Stimulated activated naive CD4-positive, alpha-beta T cell treated with Interleukin-2 at 50 U/mL for 16 hours (primary cell): ENCODE measurements at regions not wholly inside any gene's neighbourhood (a gene's known extent, or its start where the extent isn't known, plus 50 kb on each side); places are given as distances from the start of the nearest gene placed in this dataset.

Experiments
- DNase-seq: peaks from one replicate; lab custom pipeline; 2025; lab: John Stamatoyannopoulos, UW

DNA sequence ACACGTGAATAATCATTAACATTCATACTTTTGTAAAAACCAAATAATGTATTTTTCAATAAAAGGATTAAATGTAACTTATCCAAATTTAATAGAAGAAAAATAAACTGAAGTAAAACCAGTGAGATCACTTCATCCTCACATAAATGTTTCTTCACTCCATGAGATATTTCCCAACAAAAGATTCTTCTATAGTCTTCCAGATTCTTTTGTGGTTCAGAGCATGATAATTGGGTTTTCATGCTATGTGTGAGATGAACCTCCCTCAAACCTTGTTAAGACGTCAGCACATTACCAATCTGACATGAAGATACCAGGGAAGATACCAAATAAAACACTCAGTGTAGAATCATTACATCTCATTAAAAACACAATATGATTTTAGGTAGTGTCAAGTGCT, 62.9 kb upstream of the OXGR1 start:
- no peak for DNase-seq

DNA sequence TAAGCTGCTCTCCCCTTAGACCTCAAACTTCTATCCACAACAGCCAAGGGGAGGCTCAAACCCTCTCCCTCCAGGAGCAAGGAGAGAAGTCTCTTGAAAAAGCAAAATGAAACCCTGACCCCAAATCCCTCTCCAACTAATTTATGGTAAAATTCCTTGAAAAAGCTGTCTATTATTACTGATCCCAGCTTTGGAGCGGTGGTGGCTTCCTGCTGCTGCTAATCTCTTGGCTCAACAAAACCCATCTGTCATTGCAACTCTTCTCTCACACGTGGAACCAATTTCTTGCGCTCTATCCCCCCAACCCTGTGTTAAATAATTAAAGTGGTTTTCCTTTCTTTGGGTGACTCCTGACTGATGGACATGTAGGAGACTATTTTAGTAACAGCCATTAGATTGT, 64.1 kb upstream of the OXGR1 start:
- no peak for DNase-seq

DNA sequence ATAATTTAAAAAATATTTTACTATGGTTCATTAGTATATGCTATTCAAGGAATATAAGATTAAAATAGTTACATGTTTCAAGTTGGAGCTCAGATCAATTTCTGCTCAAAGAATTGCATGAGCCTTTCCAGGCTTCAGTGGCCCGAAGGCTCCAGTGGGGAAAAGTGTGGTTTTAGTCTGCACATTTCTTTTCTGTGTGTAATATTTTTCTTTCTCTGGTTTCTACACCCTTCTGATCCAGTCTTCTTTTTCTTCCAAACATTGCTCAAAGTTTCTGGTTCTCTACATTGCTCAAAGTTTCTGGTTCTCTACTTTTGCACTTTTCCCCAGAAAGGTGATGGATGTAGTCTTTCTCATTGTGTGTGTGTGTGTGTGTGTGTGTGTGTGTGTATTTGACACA, 64.7 kb upstream of the OXGR1 start:
- no peak for DNase-seq

DNA sequence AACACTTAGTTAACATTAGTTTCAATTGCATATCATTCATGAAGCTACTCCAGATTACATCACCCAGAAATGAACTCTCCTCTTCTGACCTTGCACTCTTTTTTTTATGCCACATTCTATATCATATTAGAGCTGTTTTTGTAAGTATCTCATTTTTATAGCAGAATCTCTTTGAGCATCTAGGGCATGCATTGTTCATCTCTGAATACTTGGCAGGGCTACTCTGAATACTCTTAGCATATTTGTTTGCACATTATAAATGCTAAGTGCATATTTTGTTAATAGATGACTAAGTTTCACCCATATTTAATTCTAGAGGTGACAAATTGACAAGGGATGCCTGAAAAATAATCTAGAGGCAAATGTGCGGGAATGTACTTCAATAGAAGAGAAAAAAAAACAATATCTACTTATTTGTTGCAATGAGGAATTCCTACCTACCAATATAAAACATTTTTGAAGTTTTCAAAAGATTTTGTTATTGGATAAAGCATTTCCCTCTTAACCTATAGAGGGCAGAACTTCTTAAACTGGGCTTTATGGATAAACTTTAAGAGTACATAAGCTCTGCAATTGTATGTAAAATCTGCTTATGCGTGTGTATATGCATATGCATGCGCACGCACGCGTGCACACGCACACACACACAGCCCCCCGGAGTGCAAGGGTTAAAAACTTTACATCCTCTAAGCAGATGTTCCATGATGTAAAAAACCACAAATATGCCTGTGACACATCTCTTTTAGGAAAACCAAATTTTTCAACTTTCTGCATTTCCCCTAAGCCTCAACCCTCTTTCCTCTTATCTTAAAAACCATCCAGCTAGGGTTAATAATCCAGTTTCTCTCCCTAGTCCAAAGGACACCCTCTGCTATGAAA, 73.0 kb upstream of the OXGR1 start:
- DNase-seq, result no peak

DNA sequence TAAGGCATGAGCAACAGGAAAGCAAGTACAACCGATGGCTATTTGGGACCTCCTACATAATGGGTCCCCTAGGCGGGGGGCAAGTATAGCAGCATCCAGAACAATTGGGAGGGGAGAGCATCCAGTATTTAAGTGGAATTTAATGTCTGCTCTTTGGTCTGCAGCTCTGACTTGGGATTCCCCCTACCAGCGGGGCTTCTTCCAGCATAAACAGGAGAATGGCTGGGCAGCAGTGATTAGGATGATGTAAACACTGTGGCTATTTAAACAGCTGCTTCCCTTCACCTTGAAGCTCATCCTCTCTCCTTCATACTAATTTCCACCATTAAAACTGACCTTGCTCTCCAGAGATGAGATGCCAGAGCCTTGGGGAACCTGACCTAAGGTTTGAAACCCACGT, 73.9 kb upstream of the OXGR1 start:
- DNase-seq, result no peak

DNA sequence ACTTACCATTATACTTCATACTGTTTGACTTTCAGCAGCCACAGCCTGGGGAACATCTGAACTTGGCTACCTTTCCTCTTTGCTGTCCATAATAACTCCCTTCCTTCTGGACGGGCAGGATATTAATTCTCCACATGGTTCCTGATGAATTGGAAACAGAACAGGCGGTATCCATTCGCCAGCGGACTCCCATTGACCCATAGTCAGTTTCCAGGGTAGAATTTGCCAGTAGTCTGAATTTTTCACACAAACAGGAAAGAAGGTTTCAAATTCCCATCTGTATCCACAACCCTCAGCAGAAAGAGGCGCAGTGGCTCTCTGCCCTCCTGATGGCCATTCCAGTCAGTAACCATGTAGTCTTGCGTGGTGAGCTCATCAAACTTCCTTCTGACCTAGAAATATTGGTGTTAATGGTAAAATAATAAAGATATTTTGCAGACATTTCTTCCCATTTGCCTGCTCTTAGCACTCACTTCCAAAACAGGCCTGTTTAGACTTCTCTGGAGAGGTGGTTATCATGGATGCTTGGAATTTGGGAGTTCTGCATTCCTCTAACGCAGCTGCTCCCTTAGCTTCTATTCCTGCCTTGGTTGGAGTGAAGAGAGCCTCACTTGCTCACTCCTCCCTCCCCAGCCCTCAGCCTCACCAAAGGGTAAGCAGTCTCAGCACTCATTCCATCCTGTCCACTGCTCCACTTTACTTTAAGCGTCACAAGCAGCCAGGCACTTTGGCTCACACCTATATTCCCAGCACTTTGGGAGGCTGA, 75.0 kb upstream of the OXGR1 start:
- no peak for DNase-seq

DNA sequence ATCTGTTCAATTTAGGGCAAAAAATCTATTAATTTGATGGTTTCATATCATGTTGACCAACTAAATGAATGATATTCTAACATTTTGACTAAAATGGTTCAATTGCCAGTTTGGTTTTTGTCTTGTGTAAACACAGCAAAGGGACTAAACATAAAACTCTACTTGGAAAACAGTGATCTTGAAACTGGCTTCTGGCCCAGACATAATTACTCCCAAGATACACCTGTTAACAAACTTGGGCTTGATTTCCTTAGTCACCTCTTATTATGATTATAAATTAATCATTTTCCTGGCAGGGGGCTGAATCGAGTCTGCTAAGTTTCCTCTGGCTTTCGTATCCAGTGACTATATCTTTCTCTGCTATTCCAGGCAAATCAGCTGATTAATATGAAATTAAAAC, 78.0 kb upstream of the OXGR1 start:
- no peak for DNase-seq

DNA sequence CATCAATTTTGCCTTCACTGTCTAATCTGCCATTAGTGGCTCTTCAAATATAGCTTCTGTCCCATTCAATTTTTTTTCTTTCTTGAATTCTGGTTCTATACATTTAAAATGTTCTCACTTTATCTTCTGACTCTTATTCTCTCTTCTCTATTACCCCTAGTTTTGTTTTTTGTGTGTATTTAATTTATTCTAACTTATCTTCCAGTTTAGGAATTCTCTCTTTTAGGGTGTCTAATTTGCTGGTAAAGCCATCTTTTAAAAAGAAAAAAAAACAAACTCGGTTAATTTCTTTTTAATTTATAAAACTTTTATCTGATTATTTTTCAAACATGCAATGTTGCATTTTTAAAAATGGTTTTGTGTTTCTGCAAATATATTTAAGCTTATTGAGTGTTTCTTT, 80.3 kb upstream of the OXGR1 start:
- no peak for DNase-seq

DNA sequence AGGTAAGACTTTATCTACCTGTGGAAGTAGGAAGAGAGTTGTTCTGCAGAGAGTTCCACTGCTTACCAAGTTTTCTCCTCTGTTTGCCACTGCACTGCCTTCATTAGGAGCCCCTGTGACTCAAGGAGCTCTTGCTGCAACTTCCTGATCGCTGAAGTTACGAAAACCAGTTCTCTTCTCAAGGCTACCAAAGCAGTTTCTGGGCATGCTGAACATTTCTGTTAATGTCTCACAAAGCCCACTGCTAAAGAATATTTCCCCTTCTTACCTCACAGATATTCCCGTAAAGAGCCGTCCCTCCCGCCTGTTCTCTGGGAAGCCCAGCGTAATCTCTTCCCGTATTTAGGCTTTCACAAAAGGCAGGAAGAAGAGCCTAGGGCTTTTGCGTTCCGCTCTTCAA, 82.6 kb upstream of the OXGR1 start:
- no peak for DNase-seq

DNA sequence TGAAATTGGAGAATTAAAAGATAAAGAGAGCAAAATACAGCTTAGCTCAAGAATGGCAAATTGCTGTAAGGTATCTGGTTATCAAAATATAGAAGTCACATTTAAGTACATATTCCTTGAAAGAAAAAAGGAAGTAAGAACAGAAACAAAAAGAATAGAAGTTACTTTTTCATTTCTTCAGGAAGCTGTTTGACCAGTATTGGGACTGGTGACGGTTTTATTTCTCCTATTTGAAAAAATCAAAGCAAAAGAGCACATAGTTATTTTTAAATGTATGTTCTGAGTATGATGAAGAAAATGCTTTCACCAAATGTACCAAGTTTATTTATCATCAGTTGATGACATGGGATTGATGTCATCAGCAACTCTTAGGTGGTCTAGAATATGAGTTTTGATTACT, 83.1 kb upstream of the OXGR1 start:
- no peak for DNase-seq

DNA sequence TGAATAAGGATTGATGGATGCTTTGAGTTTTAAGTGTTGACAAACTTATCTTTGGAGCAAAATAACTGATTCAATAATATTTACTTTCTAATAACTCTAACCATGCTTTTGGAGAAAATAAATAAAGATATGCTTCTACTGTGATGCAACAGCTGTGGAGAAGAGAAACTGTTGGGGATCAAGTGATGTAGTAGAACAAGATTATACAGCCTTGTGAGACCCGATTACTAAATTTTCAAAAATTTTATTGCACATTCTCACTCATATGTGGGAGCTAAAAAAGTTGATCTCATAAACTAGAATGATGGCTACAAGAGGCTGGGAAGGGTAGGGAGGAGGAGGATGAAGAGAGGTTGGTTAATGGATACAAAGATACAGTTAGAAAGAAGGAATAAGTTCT, 85.5 kb upstream of the OXGR1 start:
- DNase-seq, result no peak

DNA sequence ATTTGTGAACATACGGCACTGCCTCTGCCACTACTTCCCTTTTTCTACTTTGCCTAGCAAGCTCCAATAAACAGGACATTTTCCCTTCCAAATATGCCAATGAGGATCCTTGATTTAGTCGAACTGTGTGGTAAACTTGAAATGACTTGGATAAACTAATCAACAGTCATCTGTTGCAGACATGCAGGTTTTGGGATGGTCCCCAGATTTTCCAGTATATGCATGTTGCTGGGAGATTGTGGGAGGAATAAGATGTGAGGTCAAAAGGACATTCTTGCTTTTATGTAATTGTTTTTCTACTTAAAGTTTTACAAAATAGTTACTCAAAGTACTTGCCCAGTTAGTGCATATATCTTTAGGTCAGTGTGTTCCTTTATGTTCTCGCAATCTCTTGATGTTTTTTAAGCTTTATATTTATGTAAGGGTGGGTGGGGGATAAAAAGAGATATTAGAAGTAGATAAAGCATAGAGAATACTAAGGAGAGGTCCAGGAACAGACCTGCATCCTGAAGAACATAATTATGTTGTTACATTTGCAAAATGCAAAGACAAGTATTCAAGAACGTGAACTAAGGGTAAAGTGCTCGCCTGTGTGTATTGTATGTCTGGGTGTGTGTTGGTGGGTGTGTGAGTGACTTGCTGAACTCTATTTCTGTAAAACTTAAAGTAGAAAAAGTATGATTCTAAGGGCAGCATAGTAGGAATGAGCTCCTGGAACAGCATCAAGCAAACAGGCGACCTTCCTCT, 88.4 kb upstream of the OXGR1 start:
- no peak for DNase-seq

DNA sequence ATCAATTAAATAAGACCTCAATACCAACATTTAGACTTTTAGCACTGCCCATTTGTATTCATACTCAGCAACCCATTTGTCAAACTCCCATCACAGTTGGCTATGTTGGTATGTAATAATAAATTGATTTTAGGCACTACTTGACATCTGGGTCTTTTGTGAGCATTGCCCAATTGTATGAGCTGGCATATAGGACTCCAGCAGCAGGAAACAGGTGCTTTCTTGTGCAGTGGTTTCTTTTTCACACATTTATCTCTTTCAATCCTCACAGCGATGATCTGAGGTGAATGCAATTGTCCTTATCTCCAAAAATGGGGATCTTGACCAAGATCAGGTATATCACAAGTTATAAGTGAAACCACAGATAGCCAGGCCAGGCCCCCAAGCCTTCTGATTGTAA, 96.9 kb upstream of the OXGR1 start:
- no peak for DNase-seq

DNA sequence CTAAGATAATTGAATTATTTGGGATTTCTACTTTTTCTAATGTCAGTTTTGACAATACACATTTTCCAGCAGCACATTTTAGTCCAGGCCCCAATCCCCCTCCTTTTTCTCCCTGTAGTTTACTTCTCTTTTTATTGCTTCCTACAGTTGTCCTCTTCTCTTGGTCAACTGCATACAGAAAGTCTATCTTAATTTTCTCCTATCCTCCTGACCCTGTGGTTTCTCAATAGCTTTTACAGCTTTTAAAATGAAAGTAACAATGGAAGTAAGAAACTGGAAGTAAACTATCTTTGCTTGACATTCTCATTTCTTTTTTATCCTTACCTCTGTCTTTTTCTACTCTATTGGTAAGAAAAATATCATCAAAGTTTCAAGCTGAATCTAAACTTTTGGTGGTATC, 106.5 kb upstream of the OXGR1 start:
- DNase-seq, result no peak

DNA sequence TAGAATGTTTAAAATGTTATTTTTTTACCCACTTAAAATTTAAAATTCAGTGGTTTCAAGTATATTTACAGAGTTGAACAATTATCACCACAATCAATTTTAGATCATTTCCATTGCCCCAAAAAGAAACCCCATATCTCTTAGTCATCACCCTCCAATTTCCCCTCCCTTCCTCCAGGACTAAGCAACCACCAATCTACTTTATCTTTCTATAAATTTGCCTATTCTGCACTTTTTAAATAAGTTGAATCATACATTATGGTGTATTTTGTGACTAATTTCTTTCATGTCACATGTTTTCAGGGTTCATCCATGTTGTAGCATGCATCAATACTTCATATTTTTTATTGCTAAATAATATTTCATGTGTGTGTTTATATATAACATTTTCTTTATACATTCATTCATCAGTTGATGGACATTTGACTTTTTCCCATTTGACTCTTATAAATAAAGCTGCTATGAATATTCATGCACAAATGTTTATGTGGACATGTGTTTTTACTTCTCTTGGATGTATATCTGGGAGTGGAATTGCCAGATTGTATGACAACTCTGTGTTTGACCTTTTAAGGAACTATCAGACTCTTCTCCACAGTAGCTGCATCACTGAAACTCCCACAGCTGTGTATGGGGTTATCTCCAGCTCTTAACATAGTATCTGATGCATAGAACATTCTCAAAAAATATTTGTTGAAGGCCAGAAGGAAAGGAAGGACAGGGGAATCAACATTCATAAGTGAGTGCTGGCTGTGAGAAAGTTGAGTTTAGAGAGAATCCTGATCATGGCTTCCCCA, 107.8 kb upstream of the OXGR1 start:
- DNase-seq, result no peak

DNA sequence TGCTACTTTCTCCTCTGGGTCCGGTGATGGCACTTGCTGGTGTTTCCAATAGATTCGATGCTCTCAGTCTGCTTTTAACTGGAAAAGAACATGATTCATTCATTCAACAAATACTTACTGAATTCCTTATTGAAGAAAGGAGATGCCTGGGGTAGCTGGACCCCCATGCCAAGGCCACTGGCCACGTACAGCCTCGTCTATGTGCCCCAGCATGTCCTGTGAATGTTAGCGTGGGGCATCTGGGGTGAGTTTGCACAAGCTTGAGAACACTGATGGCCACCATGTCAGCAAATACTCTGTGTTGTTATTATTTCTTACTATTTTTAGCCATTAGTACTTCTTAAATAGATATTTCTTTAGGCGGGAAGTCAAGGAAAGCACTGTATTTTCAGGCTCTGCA, 112.0 kb upstream of the OXGR1 start:
- DNase-seq, result no peak

DNA sequence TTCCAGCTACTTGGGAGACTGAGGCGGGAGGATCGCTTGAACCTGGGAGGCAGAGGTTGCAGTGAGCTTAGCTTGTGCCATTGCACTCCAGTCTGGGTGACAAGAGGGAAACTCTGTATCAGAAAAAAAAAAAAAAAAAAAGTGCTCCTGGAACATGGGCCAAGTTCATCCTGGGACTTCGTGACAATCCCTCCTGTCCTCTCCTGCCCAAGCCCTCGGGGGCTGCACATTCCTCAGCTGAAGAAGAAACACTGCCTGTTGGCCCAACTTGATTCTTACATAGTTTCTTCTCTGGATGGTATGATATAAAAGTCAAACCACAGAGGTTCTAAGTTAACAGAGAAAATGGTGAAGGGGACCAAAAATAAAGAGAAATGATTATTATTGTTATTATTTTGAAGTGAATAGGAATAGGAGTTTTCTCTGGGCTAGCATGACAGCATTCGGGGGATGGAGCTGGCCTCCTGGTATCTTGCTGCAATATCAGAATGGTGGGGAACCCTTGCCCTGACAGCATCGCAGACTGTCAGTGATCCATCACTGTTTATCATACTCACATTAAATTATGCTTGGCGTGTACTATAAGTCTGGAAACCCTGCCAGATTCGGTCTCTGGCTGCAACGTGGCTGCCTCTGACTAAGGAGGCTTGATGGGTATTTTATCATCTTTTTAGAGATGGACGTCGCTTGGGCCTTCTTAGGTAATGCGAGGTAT, 113.7 kb upstream of the OXGR1 start:
- no peak for DNase-seq

DNA sequence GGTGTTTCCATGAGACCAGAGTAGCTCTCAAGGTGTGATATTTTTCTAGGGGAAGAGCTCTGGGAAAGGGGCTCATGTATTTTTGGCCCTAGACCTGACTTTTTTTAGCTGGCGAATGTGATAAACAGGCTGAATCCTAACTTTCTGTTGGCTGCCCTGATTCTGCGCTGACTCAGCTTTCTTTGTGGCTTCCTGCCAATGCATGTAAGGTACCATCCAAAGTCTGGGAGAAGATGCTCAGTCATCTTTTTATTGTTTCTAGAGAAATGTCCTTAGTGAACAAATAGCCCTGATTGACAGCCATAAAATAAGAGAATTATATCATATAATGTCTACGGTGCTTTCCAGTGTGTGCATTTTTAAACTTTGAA, 113.6 kb upstream of the MBNL2 start:
- DNase-seq, result no peak

DNA sequence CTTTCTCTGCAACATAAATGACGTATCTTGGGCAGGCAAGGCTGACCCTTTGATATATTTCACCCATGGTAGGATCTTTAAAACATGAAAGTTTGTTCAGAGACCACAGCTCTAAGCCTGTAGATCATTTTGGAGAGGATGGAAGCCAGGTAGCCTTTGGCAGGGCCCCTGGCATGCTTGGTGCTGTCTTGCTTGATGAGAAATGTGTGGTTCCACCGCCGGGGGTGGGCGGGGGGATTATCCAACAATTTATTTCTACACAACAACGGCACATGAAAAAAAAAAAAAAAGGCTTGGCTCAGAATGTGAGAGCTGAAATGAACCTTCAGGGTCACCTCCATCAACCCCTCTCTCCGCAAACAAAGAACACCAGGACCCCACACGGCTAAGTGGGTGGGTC, 112.9 kb upstream of the MBNL2 start:
- no peak for DNase-seq

DNA sequence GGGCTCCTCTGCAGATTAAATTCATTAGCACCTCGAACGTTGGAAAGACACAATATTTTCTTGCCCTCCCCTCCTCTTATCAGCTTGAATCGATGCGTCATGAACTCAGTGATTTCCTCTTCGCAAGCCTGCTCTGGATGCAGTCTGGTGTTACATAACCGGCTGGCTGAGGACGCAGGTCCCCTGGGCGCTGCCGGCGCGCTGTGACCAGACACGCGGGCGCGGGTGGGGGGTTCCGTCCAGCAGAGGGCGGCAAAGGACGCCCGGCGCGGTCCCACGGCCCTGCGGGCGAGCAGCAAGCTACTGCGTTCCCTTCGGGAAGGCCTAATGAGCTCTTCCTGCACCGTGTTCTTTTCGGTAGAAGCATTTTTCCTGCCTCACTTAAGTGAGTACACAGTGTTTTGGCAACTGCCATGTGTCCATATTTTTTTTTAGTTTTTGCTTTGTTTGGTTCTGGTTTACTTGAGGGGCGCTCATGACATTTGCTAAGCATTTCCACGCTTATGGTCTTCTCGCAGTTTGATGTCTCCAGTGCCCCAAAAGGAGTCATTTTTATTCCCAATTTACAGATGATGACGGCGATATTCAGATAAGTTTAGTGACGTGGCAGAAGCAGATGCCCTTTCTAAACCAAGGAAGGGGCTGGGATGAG, 112.2 kb upstream of the MBNL2 start:
- DNase-seq, result peak; percentile 65

DNA sequence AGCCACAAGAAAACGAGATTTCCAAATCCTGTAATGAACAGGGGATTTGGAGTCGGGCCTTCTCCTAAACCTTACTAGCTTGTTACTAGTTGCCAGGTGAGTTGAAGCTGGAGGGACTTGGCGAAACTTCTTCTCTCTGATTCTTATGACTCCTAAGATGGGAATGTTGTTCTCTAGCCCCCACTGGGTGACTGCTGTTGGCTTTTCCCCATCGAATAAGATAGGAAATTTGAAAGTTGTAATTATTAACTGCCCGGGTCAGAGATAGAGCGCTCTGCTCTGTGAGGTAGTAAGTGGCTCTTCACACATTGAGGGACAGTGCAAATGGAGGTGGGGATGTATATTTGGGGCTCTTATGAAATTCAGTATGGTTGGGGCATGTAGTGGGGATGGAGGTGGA, 111.2 kb upstream of the MBNL2 start:
- no peak for DNase-seq
